H9 (cell line): ENCODE measurements at regions not wholly inside any gene's neighbourhood (a gene's known extent, or its start where the extent isn't known, plus 50 kb on each side); places are given as distances from the start of the nearest gene placed in this dataset.

Source experiments
- DNase-seq: peaks from one replicate; pipeline ENCODE4 v3.0.0-alpha.2; 2017
- H2AFZ ChIP-seq: one replicate; pipeline ENCODE4 v1.6.1; 2013; ENCODE audit warnings: mild to moderate bottlenecking, low read length, control low read depth, moderate library complexity
- H2AK5ac ChIP-seq: 2 replicates; pipeline ENCODE4 v1.6.1; 2013; ENCODE audit warnings: low read length, control low read depth, mixed read lengths; ENCODE audit not compliant: insufficient read length
- H2BK120ac ChIP-seq: one replicate; pipeline ENCODE4 v1.6.1; 2013; ENCODE audit warnings: low read depth, mild to moderate bottlenecking, low read length, control low read depth, inconsistent platforms; ENCODE audit not compliant: poor library complexity, severe bottlenecking
- H2BK12ac ChIP-seq: 2 replicates; pipeline ENCODE4 v1.6.1; 2013; ENCODE audit warnings: low read length, control low read depth, mixed read lengths, low read depth; ENCODE audit not compliant: insufficient read length
- H2BK15ac ChIP-seq: 2 replicates; pipeline ENCODE4 v1.6.1; 2013; ENCODE audit warnings: low read depth, low read length, control low read depth
- H2BK20ac ChIP-seq: one replicate; pipeline ENCODE4 v1.6.1; 2013; ENCODE audit warnings: low read depth, mild to moderate bottlenecking, low read length, control low read depth, inconsistent platforms; ENCODE audit not compliant: poor library complexity, severe bottlenecking
- H2BK5ac ChIP-seq: 2 replicates; pipeline ENCODE4 v1.6.1; 2013; ENCODE audit warnings: low read length, control low read depth, mixed read lengths; ENCODE audit not compliant: insufficient read length
- H3K14ac ChIP-seq: 2 replicates; pipeline ENCODE4 v1.6.1; 2013; ENCODE audit warnings: low read length, control low read depth; ENCODE audit not compliant: insufficient read depth
- H3K18ac ChIP-seq: 2 replicates; pipeline ENCODE4 v1.6.1; 2013; ENCODE audit warnings: low read depth, mild to moderate bottlenecking, mixed read lengths, low read length, control low read depth; ENCODE audit not compliant: insufficient read length
- H3K23ac ChIP-seq: 2 replicates; pipeline ENCODE4 v1.6.1; 2013; ENCODE audit warnings: low read length, control low read depth, mixed read lengths, low read depth; ENCODE audit not compliant: insufficient read length
- H3K23me2 ChIP-seq: 2 replicates; pipeline ENCODE4 v1.6.1; 2013; ENCODE audit warnings: low read depth, mild to moderate bottlenecking, mixed read lengths, low read length, control low read depth; ENCODE audit not compliant: insufficient read length, poor library complexity, severe bottlenecking
- H3K27ac ChIP-seq: 2 replicates; pipeline ENCODE4 v1.5.1; 2013; ENCODE audit warnings: low read length, control low read depth, mixed read lengths, low read depth; ENCODE audit not compliant: insufficient read length
- H3K27me3 ChIP-seq: 2 replicates; pipeline ENCODE4 v1.6.1; 2013; ENCODE audit warnings: low read length, control low read depth, inconsistent platforms; ENCODE audit not compliant: insufficient read depth
- H3K4ac ChIP-seq: 2 replicates; pipeline ENCODE4 v1.6.1; 2013; ENCODE audit warnings: low read depth, mild to moderate bottlenecking, control low read depth, inconsistent platforms, low read length, moderate library complexity
- H3K4me1 ChIP-seq: 2 replicates; pipeline ENCODE4 v1.6.1; 2013; ENCODE audit warnings: low read length, control low read depth, inconsistent platforms; ENCODE audit not compliant: insufficient read depth
- H3K4me2 ChIP-seq: 2 replicates; pipeline ENCODE4 v1.6.1; 2013; ENCODE audit warnings: low read length, control low read depth, mixed read lengths; ENCODE audit not compliant: insufficient read length, insufficient read depth
- H3K56ac ChIP-seq: 2 replicates; pipeline ENCODE4 v1.6.1; 2013; ENCODE audit warnings: low read depth, mild to moderate bottlenecking, mixed read lengths, low read length, control low read depth; ENCODE audit not compliant: insufficient read length
- H3K79me1 ChIP-seq: 2 replicates; pipeline ENCODE4 v1.6.1; 2013; ENCODE audit warnings: low read depth, mild to moderate bottlenecking, moderate library complexity, low read length, control low read depth, inconsistent platforms; ENCODE audit not compliant: insufficient read depth, poor library complexity, severe bottlenecking
- H3K79me2 ChIP-seq: 2 replicates; pipeline ENCODE4 v1.6.1; 2013; ENCODE audit warnings: low read length, control low read depth, inconsistent platforms; ENCODE audit not compliant: insufficient read depth
- H3K9ac ChIP-seq: 2 replicates; pipeline ENCODE4 v1.6.1; 2013; ENCODE audit warnings: low read length, control low read depth, mixed read lengths; ENCODE audit not compliant: insufficient read length; ENCODE audit errors: extremely low read depth
- H3K9me3 ChIP-seq: one replicate; pipeline ENCODE4 v1.6.1; 2013; ENCODE audit warnings: low read depth, low read length, inconsistent platforms; ENCODE audit not compliant: control insufficient read depth
- H3T11ph ChIP-seq: one replicate; pipeline ENCODE4 v1.6.1; 2013; ENCODE audit warnings: mild to moderate bottlenecking, low read length, control low read depth, inconsistent platforms
- H4K20me1 ChIP-seq: one replicate; pipeline ENCODE4 v1.6.1; 2013; ENCODE audit not compliant: control insufficient read depth, insufficient read length, insufficient read depth
- H4K5ac ChIP-seq: 2 replicates; pipeline ENCODE4 v1.6.1; 2013; ENCODE audit warnings: low read depth, mild to moderate bottlenecking, mixed read lengths, low read length, control low read depth; ENCODE audit not compliant: insufficient read length
- H4K8ac ChIP-seq: replicated peaks from 2 replicates; pipeline ENCODE4 v1.6.1; 2013; ENCODE audit warnings: low read length, control low read depth, mixed read lengths, low read depth; ENCODE audit not compliant: insufficient read length
- H4K91ac ChIP-seq: 2 replicates; pipeline ENCODE4 v1.6.1; 2013; ENCODE audit warnings: low read depth, mild to moderate bottlenecking, moderate library complexity, mixed read lengths, low read length, control low read depth; ENCODE audit not compliant: insufficient read length
- H3K27ac Mint-ChIP-seq, 3 experiments: 2 replicates in 2 of 3; 3 replicates in 1 of 3; pipeline ENCODE4 v1.8.0; 2020 to 2021; ENCODE audit warnings: mixed read lengths in 3 of 3, mild to moderate bottlenecking in 1 of 3, moderate library complexity in 1 of 3
- H3K27me3 Mint-ChIP-seq: 2 replicates; pipeline ENCODE4 v1.8.0; 2021; ENCODE audit warnings: low read depth, mild to moderate bottlenecking, moderate library complexity, mixed read lengths
- H3K36me3 Mint-ChIP-seq, 3 experiments: 2 replicates in 2 of 3; 3 replicates in 1 of 3; pipeline ENCODE4 v1.8.0; 2020 to 2021; ENCODE audit warnings: low read depth in 3 of 3, mixed read lengths in 3 of 3; ENCODE audit not compliant: insufficient read depth in 1 of 3
- H3K4me1 Mint-ChIP-seq, 2 experiments: 2 replicates each; pipeline ENCODE4 v1.8.0; 2020; ENCODE audit warnings: mixed read lengths in 2 of 2
- H3K4me3 Mint-ChIP-seq, 2 experiments: 2 replicates in 1 of 2; 3 replicates in 1 of 2; pipeline ENCODE4 v1.8.0; 2020 to 2021; ENCODE audit warnings: mild to moderate bottlenecking in 2 of 2, mixed read lengths in 2 of 2, moderate library complexity in 1 of 2
- H3K9me3 Mint-ChIP-seq, 2 experiments: 2 replicates in 1 of 2; 3 replicates in 1 of 2; pipeline ENCODE4 v1.8.0; 2020; ENCODE audit warnings: mild to moderate bottlenecking in 2 of 2, mixed read lengths in 2 of 2, moderate library complexity in 1 of 2
- CTCF ChIP-seq: fragments of 200-600 bp; sonication (generic); conservative IDR thresholded peaks from 3 replicates; pipeline ENCODE4 v1.8.0; 2021; ENCODE audit warnings: antibody characterized with exemption, mild to moderate bottlenecking
- WGBS: extraction: QIAGEN DNeasy Blood & Tissue Kit; methylation state at CpG from one replicate; pipeline ENCODE4 v1.1.7; 2013; ENCODE audit warnings: missing lambda C conversion rate, low lambda C conversion rate, mixed read lengths; ENCODE audit not compliant: insufficient read length; ENCODE audit errors: extremely low coverage; 5-methylcytosine and 5-hydroxymethylcytosine counted together

GRCh38 chr5:81817086-81817485 is 66.2 kb upstream of the SSBP2 start:
- H3K4me3 Mint-ChIP-seq, result no peak overlapping the region

More at GRCh38 chr5:81817086-81817485, 66.2 kb upstream of the SSBP2 start:
- Histone ChIP-seq H3K9ac (no peak overlapping the region), H3K4me1 (no peaks in the 10 kb centered on the region; the same call in 1 of the 2 replicates), H3K23ac (no peak overlapping the region), H3K56ac (no peak overlapping the region), H2AK5ac (no peak overlapping the region), H4K20me1 (no peaks in the 10 kb centered on the region), H3K27ac (no peak overlapping the region), H3K9me3 (no peaks in the 10 kb centered on the region), H3K4ac (no peak overlapping the region), H2BK12ac (no peak overlapping the region), H3K18ac (no peak overlapping the region), H3K4me2 (no peak overlapping the region), H4K91ac (no peak overlapping the region), H3K79me2 (no peaks in the 10 kb centered on the region), H3K23me2 (no peaks in the 10 kb centered on the region), H2BK120ac (no peak overlapping the region), H2BK5ac (no peak overlapping the region), H2AFZ (no peak overlapping the region), H3T11ph (no peak overlapping the region), H2BK15ac (no peak overlapping the region), H4K8ac (no peak overlapping the region), H3K27me3 (no peaks in the 10 kb centered on the region), H4K5ac (no peak overlapping the region), H3K79me1 (no peaks in the 10 kb centered on the region), H2BK20ac (no peak overlapping the region), H3K14ac (no peak overlapping the region)
- DNase-seq, result no peak
- H3K9me3 Mint-ChIP-seq, result peaks cover 0 to 2% of the 10 kb centered on the region in 2 experiments; a peak in 2 of 5 replicates
- peaks cover 0 to 3% (median 0%) of the 10 kb centered on the region in 3 experiments; a peak in 1 of 7 replicates for H3K36me3 Mint-ChIP-seq
- TF ChIP-seq CTCF, result no peak
- WGBS, result no CpG with 5 or more reads among the region's 3 CpGs
- H3K4me1 Mint-ChIP-seq, result peaks cover 0 to 3% of the 10 kb centered on the region in 2 experiments; a peak in 1 of 4 replicates
- no peak overlapping the region for H3K27ac Mint-ChIP-seq
- H3K27me3 Mint-ChIP-seq, result peaks cover 5% of the 10 kb centered on the region; the same call in 1 of the 2 replicates
